HEK293 (cell line): ENCODE measurements at regions not wholly inside any gene's neighbourhood (a gene's known extent, or its start where the extent isn't known, plus 50 kb on each side); places are given as distances from the start of the nearest gene placed in this dataset.

Experiments used
- CTCF ChIA-PET: fragments of 350-600 bp; formaldehyde crosslinking; extraction: SDS; loops from one replicate; lab custom pipeline; 2021; ENCODE audit warnings: antibody characterized with exemption; lab: Yijun Ruan, JAX
- POLR2A ChIA-PET: fragments of 300-600 bp; formaldehyde crosslinking; extraction: SDS; loops from one replicate; lab custom pipeline; 2020; ENCODE audit warnings: antibody characterized with exemption, inconsistent platforms; lab: Yijun Ruan, JAX
- H3K27ac ChIP-seq: fragments of 200-500 bp; sonication (Bioruptor generic); 2 replicates; pipeline ENCODE4 v1.5.1; 2014; ENCODE audit warnings: low read depth, low read length, control low read depth, inconsistent platforms; ENCODE audit errors: extremely low read depth
- H3K36me3 ChIP-seq, 2 experiments: fragments of 200-500 bp in 1 of 2; sonication (Bioruptor generic) in 1 of 2; 1 replicate in 1 of 2; 2 replicates in 1 of 2; pipeline ENCODE4 v1.5.1; 2014 to 2017; ENCODE audit warnings: inconsistent platforms in 2 of 2, low read length in 2 of 2; ENCODE audit not compliant: control insufficient read depth in 2 of 2, insufficient read depth in 1 of 2
- H3K4me1 ChIP-seq: fragments of 200-500 bp; sonication (Bioruptor generic); 2 replicates; pipeline ENCODE4 v1.5.1; 2014; ENCODE audit warnings: mild to moderate bottlenecking, low read length, inconsistent platforms; ENCODE audit not compliant: control insufficient read depth, insufficient read depth
- H3K4me3 ChIP-seq: 2 replicates; pipeline ENCODE4 v1.5.1; 2011; ENCODE audit warnings: low read depth, mild to moderate bottlenecking, control low read depth, low read length, moderate library complexity
- H3K9me3 ChIP-seq: fragments of 200-500 bp; sonication (Bioruptor generic); 2 replicates; pipeline ENCODE4 v1.5.1; 2014; ENCODE audit warnings: low read depth, low read length, inconsistent platforms; ENCODE audit not compliant: control insufficient read depth, insufficient read depth
- EGR2 ChIP-seq: fragments of 450-650 bp; formaldehyde crosslinking; IDR thresholded peaks from 2 replicates; pipeline ENCODE4 v1.5.1; 2016; ENCODE audit warnings: low read depth, missing biosample characterization, missing genetic modification characterization
- GLI4 ChIP-seq: fragments of 450-650 bp; formaldehyde crosslinking; IDR thresholded peaks from 2 replicates; pipeline ENCODE4 v1.5.1; 2016; ENCODE audit warnings: missing biosample characterization, missing genetic modification characterization
- HIC1 ChIP-seq: fragments of 450-650 bp; formaldehyde crosslinking; IDR thresholded peaks from 2 replicates; pipeline ENCODE4 v1.5.1; 2016; ENCODE audit warnings: missing biosample characterization, missing genetic modification characterization
- KLF10 ChIP-seq: fragments of 450-650 bp; IDR thresholded peaks from 2 replicates; pipeline ENCODE4 v1.5.1; 2018; ENCODE audit warnings: missing biosample characterization, mild to moderate bottlenecking, missing genetic modification characterization
- PRDM1 ChIP-seq: fragments of 450-650 bp; formaldehyde crosslinking; IDR thresholded peaks from 2 replicates; pipeline ENCODE4; 2016; ENCODE audit warnings: missing biosample characterization, missing genetic modification characterization
- REST ChIP-seq: fragments of 450-650 bp; formaldehyde crosslinking; IDR thresholded peaks from 2 replicates; pipeline ENCODE4 v1.5.1; 2016; ENCODE audit warnings: missing biosample characterization, missing genetic modification characterization
- ZBTB10 ChIP-seq: fragments of 450-650 bp; formaldehyde crosslinking; IDR thresholded peaks from 2 replicates; pipeline ENCODE4 v1.5.1; 2016; ENCODE audit warnings: missing biosample characterization, missing genetic modification characterization
- ZBTB49 ChIP-seq: fragments of 450-650 bp; formaldehyde crosslinking; IDR thresholded peaks from 2 replicates; pipeline ENCODE4 v1.5.1; 2016; ENCODE audit warnings: missing biosample characterization, missing genetic modification characterization, low read depth
- ZFHX2 ChIP-seq: fragments of 450-650 bp; formaldehyde crosslinking; conservative IDR thresholded peaks from 2 replicates; pipeline ENCODE4 v1.5.1; 2016; ENCODE audit warnings: missing biosample characterization, missing genetic modification characterization
- ZNF416 ChIP-seq: fragments of 450-650 bp; formaldehyde crosslinking; IDR thresholded peaks from 2 replicates; pipeline ENCODE4 v1.5.1; 2016; ENCODE audit warnings: missing biosample characterization, missing genetic modification characterization
- ZNF530 ChIP-seq: fragments of 450-650 bp; formaldehyde crosslinking; IDR thresholded peaks from 2 replicates; pipeline ENCODE4 v1.5.1; 2016; ENCODE audit warnings: low read depth, missing biosample characterization, missing genetic modification characterization
- ZNF544 ChIP-seq: fragments of 450-650 bp; formaldehyde crosslinking; IDR thresholded peaks from 2 replicates; pipeline ENCODE4 v1.5.0; 2017; ENCODE audit warnings: missing biosample characterization, missing genetic modification characterization
- ZNF626 ChIP-seq: fragments of 450-650 bp; sonication (Bioruptor Pico); formaldehyde crosslinking; IDR thresholded peaks from 2 replicates; pipeline ENCODE4 v1.5.1; 2018; ENCODE audit warnings: missing biosample characterization, missing genetic modification characterization, inconsistent platforms
- ZNF768 ChIP-seq: fragments of 450-650 bp; formaldehyde crosslinking; IDR thresholded peaks from 2 replicates; pipeline ENCODE4 v1.5.1; 2018; ENCODE audit warnings: missing biosample characterization, mild to moderate bottlenecking, missing genetic modification characterization
- TF ChIP-seq, protein P1 (sequence below): fragments of 450-650 bp; formaldehyde crosslinking; IDR thresholded peaks from 2 replicates; pipeline ENCODE4 v1.5.1; 2016; ENCODE audit warnings: missing biosample characterization, missing genetic modification characterization
- TF ChIP-seq, protein P2 (sequence below): fragments of 450-650 bp; formaldehyde crosslinking; IDR thresholded peaks from 2 replicates; pipeline ENCODE4 v1.5.1; 2016; ENCODE audit warnings: missing biosample characterization, missing genetic modification characterization

- POLR2A ChIA-PET, result no interaction called here
- TF ChIP-seq ZNF768 (tag by site-specific recombination) (no peak), EGR2 (tag by site-specific recombination) (peak; percentile 79), ZFHX2 (tag by site-specific recombination) (peak; percentile 68)
- TF ChIP-seq, protein P1, sequence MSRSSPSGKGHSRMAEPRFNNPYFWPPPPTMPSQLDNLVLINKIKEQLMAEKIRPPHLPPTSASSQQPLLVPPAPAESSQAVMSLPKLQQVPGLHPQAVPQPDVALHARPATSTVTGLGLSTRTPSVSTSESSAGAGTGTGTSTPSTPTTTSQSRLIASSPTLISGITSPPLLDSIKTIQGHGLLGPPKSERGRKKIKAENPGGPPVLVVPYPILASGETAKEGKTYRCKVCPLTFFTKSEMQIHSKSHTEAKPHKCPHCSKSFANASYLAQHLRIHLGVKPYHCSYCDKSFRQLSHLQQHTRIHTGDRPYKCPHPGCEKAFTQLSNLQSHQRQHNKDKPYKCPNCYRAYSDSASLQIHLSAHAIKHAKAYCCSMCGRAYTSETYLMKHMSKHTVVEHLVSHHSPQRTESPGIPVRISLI, result no peak
- Histone ChIP-seq H3K9me3 (no peaks in the 10 kb centered on the region), H3K4me1 (no peaks in the 10 kb centered on the region), H3K36me3 (no peaks in the 10 kb centered on the region), H3K4me3 (no peak overlapping the region), H3K27ac (no peak overlapping the region)
- CTCF ChIA-PET, result no interaction called here
These were observed 111.2 kb upstream of the ADGRL2 start for GRCh38 chr1:81689531-81689941.

DNA sequence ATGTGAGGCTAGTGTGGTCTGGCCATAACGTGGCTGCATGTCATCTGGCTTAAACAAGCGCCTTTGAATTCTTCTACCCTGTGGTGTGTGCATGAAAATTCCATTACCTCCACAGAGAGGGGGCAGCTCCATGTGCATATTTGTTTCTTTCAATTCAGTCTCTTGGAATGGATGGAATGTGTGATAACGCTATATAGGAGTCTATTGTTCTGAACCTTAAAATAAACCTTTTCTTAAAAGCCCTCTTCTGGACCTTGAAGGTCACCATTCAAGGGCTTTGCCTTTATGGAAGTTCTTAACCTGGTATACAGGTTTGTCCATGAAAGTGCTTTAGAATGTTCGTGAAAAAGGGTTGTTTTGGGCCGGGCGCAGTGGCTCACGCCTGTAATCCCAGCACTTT is 118.2 kb upstream of the ADGRL2 start:
- ChIA-PET POLR2A (no interaction called here), CTCF (interaction anchor here (0.7 kb wide), 1 partner anchor 769 kb away, joined by 3 read pairs; no protein-coding TSS in a partner anchor)
- Histone ChIP-seq H3K27ac (no peak overlapping the region), H3K36me3 (no peaks in the 10 kb centered on the region), H3K4me1 (no peaks in the 10 kb centered on the region), H3K4me3 (no peak overlapping the region), H3K9me3 (no peaks in the 10 kb centered on the region)
- no peak for TF ChIP-seq REST (tag by site-specific recombination)
- no peak for TF ChIP-seq KLF10 (tag by site-specific recombination)
- TF ChIP-seq, protein P2, sequence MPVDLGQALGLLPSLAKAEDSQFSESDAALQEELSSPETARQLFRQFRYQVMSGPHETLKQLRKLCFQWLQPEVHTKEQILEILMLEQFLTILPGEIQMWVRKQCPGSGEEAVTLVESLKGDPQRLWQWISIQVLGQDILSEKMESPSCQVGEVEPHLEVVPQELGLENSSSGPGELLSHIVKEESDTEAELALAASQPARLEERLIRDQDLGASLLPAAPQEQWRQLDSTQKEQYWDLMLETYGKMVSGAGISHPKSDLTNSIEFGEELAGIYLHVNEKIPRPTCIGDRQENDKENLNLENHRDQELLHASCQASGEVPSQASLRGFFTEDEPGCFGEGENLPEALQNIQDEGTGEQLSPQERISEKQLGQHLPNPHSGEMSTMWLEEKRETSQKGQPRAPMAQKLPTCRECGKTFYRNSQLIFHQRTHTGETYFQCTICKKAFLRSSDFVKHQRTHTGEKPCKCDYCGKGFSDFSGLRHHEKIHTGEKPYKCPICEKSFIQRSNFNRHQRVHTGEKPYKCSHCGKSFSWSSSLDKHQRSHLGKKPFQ, result no peak
- TF ChIP-seq ZBTB10 (tag by site-specific recombination), result no peak
- no peak for TF ChIP-seq ZNF530 (tag by site-specific recombination)
- no peak for TF ChIP-seq HIC1 (tag by site-specific recombination)
- TF ChIP-seq ZNF416, result no peak
- TF ChIP-seq ZBTB49, result no peak
- TF ChIP-seq GLI4 (tag by site-specific recombination), result no peak
- TF ChIP-seq ZNF544 (tag by site-specific recombination), result no peak
- TF ChIP-seq PRDM1 (tag by site-specific recombination), result no peak
- no peak for TF ChIP-seq ZNF626 (tag by site-specific recombination)
